ENCODE measurements at regions not wholly inside any gene's neighbourhood (a gene's known extent, or its start where the extent isn't known, plus 50 kb on each side); places are given as distances from the start of the nearest gene placed in this dataset.

DNA sequence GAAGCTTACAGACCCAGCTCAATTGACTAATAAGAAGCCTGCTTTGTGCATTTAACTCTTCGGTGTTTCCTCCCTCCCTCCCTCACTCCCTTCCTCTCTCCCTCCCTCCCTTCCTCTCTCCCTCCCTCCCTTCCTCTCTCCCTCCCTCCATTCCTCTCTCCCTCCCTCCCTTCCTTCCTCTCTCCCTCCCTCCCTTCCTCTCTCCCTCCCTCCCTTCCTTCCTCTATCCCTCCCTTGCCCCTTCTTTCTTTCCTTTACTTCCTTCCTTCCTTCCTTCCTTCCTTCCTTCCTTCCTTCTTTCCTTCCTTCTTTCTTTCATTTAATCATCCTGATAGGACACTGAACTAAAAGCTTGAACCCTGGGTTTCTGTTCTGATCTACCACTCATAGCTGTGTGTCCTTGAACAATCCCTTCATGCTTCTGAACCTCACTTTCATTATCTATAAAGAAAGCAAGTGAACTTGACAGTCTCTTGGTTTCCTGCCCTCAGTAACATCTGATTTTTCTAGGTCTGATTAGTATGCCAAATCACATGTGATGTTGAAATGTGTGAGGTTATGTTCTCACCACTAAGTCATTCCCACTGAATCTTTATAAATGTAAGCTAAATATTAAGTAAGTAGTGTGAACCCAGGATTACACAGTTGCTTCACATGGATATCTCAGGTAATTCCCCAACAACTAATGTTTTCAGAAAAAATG, 132.3 kb upstream of the BMP2 start:
- Mint-ChIP-seq H3K4me3 (no peak overlapping the region), H3K9me3 (no peaks in the 10 kb centered on the region), H3K4me1 (ENCODE audit: unreplicated experiment) (peaks cover 12% of the 10 kb centered on the region), H3K36me3 (no peaks in the 10 kb centered on the region), H3K27ac (no peak overlapping the region), H3K27me3 (peaks cover 9% of the 10 kb centered on the region)
- no peak for DNase-seq (ENCODE audit: extremely low spot score, unreplicated experiment)
- no peak for TF ChIP-seq CTCF (conservative IDR thresholded peaks at IDR 0.05)

DNA sequence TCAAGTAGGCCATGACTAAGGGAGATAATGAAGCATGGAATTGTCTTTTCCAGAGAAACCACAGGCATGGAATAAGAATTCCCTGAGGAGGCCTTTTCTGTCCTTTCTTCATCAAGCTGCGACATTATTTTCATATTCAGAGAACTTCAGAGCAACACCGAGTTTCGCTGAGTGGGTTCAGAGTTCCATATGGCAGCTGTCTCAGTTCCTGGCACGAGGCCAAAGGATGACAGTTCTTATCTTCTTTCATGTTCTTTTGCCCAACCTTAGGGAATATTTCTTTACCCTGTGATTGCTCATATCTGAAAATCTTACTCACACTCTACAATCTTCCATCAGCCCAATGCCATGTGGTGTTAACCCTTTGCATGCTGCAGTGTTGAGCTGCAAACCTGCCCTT, 135.3 kb upstream of the BMP2 start:
- no peaks in the 10 kb centered on the region for H3K9me3 Mint-ChIP-seq
- H3K36me3 Mint-ChIP-seq: no peaks in the 10 kb centered on the region
- peaks cover 31% of the 10 kb centered on the region for H3K27me3 Mint-ChIP-seq
- no peak overlapping the region for H3K27ac Mint-ChIP-seq
- TF ChIP-seq CTCF (conservative IDR thresholded peaks at IDR 0.05): no peak
- H3K4me3 Mint-ChIP-seq: no peak overlapping the region
- no peak for DNase-seq (ENCODE audit: extremely low spot score, unreplicated experiment)
- H3K4me1 Mint-ChIP-seq (ENCODE audit: unreplicated experiment): peaks cover 12% of the 10 kb centered on the region

DNA sequence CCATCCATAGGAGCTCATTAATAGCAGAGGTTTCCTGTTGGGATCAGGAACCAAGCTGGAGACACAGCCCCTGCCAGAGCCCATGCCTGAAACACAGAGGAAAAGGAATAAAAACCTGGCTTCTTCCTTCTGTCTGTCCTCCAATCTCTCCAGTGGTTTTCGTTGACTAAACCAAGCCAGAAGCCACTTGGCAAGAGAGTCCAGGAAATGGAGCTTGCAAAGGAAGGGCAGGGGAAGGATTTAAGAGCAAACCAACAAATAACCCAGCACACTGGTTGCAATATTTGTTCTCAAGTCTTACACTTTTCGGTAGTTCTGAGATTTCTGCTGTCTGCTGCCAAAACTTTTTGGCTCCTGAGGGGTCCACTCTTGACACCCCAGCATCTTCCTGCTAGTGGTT, 137.0 kb upstream of the BMP2 start:
- no peak for DNase-seq (ENCODE audit: extremely low spot score, unreplicated experiment)
- H3K4me3 Mint-ChIP-seq: no peak overlapping the region
- TF ChIP-seq CTCF (conservative IDR thresholded peaks at IDR 0.05): no peak
- H3K27me3 Mint-ChIP-seq: peaks cover 24% of the 10 kb centered on the region
- H3K4me1 Mint-ChIP-seq (ENCODE audit: unreplicated experiment): peaks cover 7% of the 10 kb centered on the region
- no peaks in the 10 kb centered on the region for H3K9me3 Mint-ChIP-seq
- H3K27ac Mint-ChIP-seq: no peak overlapping the region
- H3K36me3 Mint-ChIP-seq: no peaks in the 10 kb centered on the region

GRCh38 chr20:6629564-6629963, 137.9 kb upstream of the BMP2 start:
- Mint-ChIP-seq H3K27me3 (peaks cover 24% of the 10 kb centered on the region), H3K36me3 (no peaks in the 10 kb centered on the region), H3K4me3 (no peak overlapping the region), H3K27ac (no peak overlapping the region), H3K9me3 (no peaks in the 10 kb centered on the region), H3K4me1 (ENCODE audit: unreplicated experiment) (peaks cover 7% of the 10 kb centered on the region)
- no peak for DNase-seq (ENCODE audit: extremely low spot score, unreplicated experiment)
- TF ChIP-seq CTCF (conservative IDR thresholded peaks at IDR 0.05): no peak

DNA sequence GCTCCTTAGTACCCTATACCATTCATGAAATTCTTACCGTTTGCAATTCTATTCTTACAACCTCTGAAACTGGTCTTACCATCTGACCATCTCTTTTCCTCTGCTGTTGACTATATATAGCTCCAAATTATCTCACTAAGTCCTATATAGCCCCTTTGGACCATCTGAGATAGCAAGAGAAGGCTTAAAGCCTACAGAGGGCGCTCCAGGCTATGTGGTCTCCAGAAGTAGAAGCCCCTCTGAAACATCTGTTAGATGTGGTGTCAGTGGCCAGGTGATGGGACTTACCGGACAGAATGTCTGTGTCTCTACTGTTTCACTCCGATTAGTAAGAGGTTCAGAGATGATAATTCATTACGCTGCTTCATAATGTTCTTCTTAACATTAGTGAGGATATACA, 140.7 kb upstream of the BMP2 start:
- DNase-seq (ENCODE audit: extremely low spot score, unreplicated experiment): no peak
- no peaks in the 10 kb centered on the region for H3K36me3 Mint-ChIP-seq
- no peak overlapping the region for H3K4me3 Mint-ChIP-seq
- H3K27ac Mint-ChIP-seq: no peak overlapping the region
- no peaks in the 10 kb centered on the region for H3K9me3 Mint-ChIP-seq
- H3K4me1 Mint-ChIP-seq (ENCODE audit: unreplicated experiment): peaks cover 8% of the 10 kb centered on the region
- no peak for TF ChIP-seq CTCF (conservative IDR thresholded peaks at IDR 0.05)
- H3K27me3 Mint-ChIP-seq: peaks cover 24% of the 10 kb centered on the region

GRCh38 chr20:6623989-6624388, 143.5 kb upstream of the BMP2 start:
- Mint-ChIP-seq H3K9me3 (no peaks in the 10 kb centered on the region), H3K36me3 (no peaks in the 10 kb centered on the region), H3K27ac (no peak overlapping the region), H3K4me1 (ENCODE audit: unreplicated experiment) (peaks cover 8% of the 10 kb centered on the region), H3K27me3 (peaks cover 10% of the 10 kb centered on the region), H3K4me3 (no peak overlapping the region)
- no peak for DNase-seq (ENCODE audit: extremely low spot score, unreplicated experiment)
- no peak for TF ChIP-seq CTCF (conservative IDR thresholded peaks at IDR 0.05)
